HL-60 (cell line): ENCODE measurements at regions not wholly inside any gene's neighbourhood (a gene's known extent, or its start where the extent isn't known, plus 50 kb on each side); places are given as distances from the start of the nearest gene placed in this dataset.

Source experiments
- POLR2AphosphoS5 ChIP-seq: IDR thresholded peaks from 2 replicates; pipeline ENCODE4 v1.6.1; 2012; ENCODE audit warnings: low read depth
- TF ChIP-seq, protein P1 (sequence below): IDR thresholded peaks from one replicate; pipeline ENCODE4 v1.5.1; 2011; ENCODE audit warnings: low read length, control low read depth, inconsistent platforms; ENCODE audit not compliant: insufficient read depth
- TF ChIP-seq, protein P2 (sequence below): IDR thresholded peaks from 2 replicates; pipeline ENCODE4 v1.6.1; 2012; ENCODE audit warnings: low read depth; ENCODE audit not compliant: insufficient replicate concordance

DNA sequence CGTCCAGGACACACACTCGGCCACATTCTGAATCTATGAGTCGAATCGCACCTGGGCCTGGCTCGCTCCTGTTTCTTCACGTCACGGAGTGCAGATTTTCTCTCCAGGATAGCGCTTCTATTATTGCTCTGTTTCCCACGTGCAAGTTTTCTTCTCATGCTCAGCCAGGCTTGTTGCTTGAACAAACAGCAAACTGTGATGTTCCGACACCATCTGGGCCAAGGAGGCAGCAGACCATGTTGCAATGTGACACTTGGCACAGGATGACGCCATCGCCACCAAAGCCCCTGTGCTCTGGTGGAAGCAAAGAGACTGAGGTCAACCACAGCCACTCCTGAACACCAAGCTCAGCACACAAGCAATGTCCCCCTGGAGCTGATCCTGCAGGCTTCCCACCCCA is 507.1 kb upstream of the ADARB2 start:
- TF ChIP-seq, protein P1, sequence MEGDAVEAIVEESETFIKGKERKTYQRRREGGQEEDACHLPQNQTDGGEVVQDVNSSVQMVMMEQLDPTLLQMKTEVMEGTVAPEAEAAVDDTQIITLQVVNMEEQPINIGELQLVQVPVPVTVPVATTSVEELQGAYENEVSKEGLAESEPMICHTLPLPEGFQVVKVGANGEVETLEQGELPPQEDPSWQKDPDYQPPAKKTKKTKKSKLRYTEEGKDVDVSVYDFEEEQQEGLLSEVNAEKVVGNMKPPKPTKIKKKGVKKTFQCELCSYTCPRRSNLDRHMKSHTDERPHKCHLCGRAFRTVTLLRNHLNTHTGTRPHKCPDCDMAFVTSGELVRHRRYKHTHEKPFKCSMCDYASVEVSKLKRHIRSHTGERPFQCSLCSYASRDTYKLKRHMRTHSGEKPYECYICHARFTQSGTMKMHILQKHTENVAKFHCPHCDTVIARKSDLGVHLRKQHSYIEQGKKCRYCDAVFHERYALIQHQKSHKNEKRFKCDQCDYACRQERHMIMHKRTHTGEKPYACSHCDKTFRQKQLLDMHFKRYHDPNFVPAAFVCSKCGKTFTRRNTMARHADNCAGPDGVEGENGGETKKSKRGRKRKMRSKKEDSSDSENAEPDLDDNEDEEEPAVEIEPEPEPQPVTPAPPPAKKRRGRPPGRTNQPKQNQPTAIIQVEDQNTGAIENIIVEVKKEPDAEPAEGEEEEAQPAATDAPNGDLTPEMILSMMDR: no peak
- no peak for TF ChIP-seq POLR2AphosphoS5
- TF ChIP-seq, protein P2, sequence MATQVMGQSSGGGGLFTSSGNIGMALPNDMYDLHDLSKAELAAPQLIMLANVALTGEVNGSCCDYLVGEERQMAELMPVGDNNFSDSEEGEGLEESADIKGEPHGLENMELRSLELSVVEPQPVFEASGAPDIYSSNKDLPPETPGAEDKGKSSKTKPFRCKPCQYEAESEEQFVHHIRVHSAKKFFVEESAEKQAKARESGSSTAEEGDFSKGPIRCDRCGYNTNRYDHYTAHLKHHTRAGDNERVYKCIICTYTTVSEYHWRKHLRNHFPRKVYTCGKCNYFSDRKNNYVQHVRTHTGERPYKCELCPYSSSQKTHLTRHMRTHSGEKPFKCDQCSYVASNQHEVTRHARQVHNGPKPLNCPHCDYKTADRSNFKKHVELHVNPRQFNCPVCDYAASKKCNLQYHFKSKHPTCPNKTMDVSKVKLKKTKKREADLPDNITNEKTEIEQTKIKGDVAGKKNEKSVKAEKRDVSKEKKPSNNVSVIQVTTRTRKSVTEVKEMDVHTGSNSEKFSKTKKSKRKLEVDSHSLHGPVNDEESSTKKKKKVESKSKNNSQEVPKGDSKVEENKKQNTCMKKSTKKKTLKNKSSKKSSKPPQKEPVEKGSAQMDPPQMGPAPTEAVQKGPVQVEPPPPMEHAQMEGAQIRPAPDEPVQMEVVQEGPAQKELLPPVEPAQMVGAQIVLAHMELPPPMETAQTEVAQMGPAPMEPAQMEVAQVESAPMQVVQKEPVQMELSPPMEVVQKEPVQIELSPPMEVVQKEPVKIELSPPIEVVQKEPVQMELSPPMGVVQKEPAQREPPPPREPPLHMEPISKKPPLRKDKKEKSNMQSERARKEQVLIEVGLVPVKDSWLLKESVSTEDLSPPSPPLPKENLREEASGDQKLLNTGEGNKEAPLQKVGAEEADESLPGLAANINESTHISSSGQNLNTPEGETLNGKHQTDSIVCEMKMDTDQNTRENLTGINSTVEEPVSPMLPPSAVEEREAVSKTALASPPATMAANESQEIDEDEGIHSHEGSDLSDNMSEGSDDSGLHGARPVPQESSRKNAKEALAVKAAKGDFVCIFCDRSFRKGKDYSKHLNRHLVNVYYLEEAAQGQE: no peak
